ENCODE measurements at regions not wholly inside any gene's neighbourhood (a gene's known extent, or its start where the extent isn't known, plus 50 kb on each side); places are given as distances from the start of the nearest gene placed in this dataset.

- H3K56ac ChIP-seq (ENCODE audit: insufficient read length, low read depth, low read length): no peak overlapping the region
- H3K79me2 ChIP-seq (ENCODE audit: insufficient read depth, low read length): no peaks in the 10 kb centered on the region
- peak; percentile 34 for DNase-seq
- peaks cover 6% of the 10 kb centered on the region; the same call in 1 of the 2 replicates for H3K4me1 ChIP-seq (ENCODE audit: insufficient read depth, low read length)
- peak overlapping the region; percentile 21 for H3K4me2 ChIP-seq (ENCODE audit: insufficient read depth, insufficient read length, low read length)
- no peak overlapping the region for H3T11ph ChIP-seq (ENCODE audit: low read length)
- no peaks in the 10 kb centered on the region for H3K27me3 ChIP-seq (ENCODE audit: insufficient read depth, low read length)
- no peak overlapping the region for H2AFZ ChIP-seq (ENCODE audit: low read length)
- no peak overlapping the region for H4K5ac ChIP-seq (ENCODE audit: insufficient read length, low read depth, low read length)
- Mint-ChIP-seq H3K4me1 (peaks cover 18 to 28% of the 10 kb centered on the region in 2 experiments), H3K36me3 (ENCODE audit: insufficient read depth in 1 of 3, low read depth in 3 of 3) (peaks cover 0 to 5% (median 5%) of the 10 kb centered on the region in 3 experiments; a peak in 3 of 7 replicates), H3K27me3 (ENCODE audit: low read depth) (no peaks in the 10 kb centered on the region), H3K27ac (peak overlapping the region in 1 of 3 experiments; percentile 78; a peak in 3 of 7 replicates), H3K9me3 (peaks cover 4 to 8% of the 10 kb centered on the region in 2 experiments; a peak in 4 of 5 replicates), H3K4me3 (no peak overlapping the region)
- H3K18ac ChIP-seq (ENCODE audit: insufficient read length, low read depth, low read length): no peak overlapping the region
- no peak overlapping the region for H2BK5ac ChIP-seq (ENCODE audit: insufficient read length, low read length)
- peak overlapping the region; percentile 39; the same call in 1 of the 2 replicates for H3K14ac ChIP-seq (ENCODE audit: insufficient read depth, low read length)
- H3K4ac ChIP-seq (ENCODE audit: low read depth, low read length): no peak overlapping the region
- no peak overlapping the region for H4K91ac ChIP-seq (ENCODE audit: insufficient read length, low read depth, low read length)
- no peak overlapping the region for H2AK5ac ChIP-seq (ENCODE audit: insufficient read length, low read length)
- no peak overlapping the region for H3K27ac ChIP-seq (ENCODE audit: insufficient read length, low read depth, low read length)
- H3K23ac ChIP-seq (ENCODE audit: insufficient read length, low read depth, low read length): no peak overlapping the region
- H2BK20ac ChIP-seq (ENCODE audit: low read depth, low read length, poor library complexity, severe bottlenecking): no peak overlapping the region
- no peaks in the 10 kb centered on the region for H3K79me1 ChIP-seq (ENCODE audit: insufficient read depth, low read depth, low read length, poor library complexity, severe bottlenecking)
- no peak overlapping the region for H2BK12ac ChIP-seq (ENCODE audit: insufficient read length, low read depth, low read length)
- WGBS (ENCODE audit: extremely low coverage, insufficient read length, low lambda C conversion rate): no CpG with 5 or more reads among the region's 7 CpGs
- TF ChIP-seq CTCF (conservative IDR thresholded peaks at IDR 0.05): no peak
- H3K9ac ChIP-seq (ENCODE audit: extremely low read depth, insufficient read length, low read length): no peak overlapping the region
- no peak overlapping the region for H4K8ac ChIP-seq (replicated peaks; ENCODE audit: insufficient read length, low read depth, low read length)
- no peaks in the 10 kb centered on the region for H3K23me2 ChIP-seq (ENCODE audit: insufficient read length, low read depth, low read length, poor library complexity, severe bottlenecking)
- H3K9me3 ChIP-seq (ENCODE audit: control insufficient read depth, low read depth, low read length): no peaks in the 10 kb centered on the region
- no peak overlapping the region for H2BK15ac ChIP-seq (ENCODE audit: low read depth, low read length)
- no peak overlapping the region for H2BK120ac ChIP-seq (ENCODE audit: low read depth, low read length, poor library complexity, severe bottlenecking)
- no peaks in the 10 kb centered on the region for H4K20me1 ChIP-seq (ENCODE audit: control insufficient read depth, insufficient read depth, insufficient read length)
These were observed 145.3 kb upstream of the VCX3B start for GRCh38 chrX:8319359-8319758.

All from H9 (cell line).